ENCODE measurements at regions not wholly inside any gene's neighbourhood (a gene's known extent, or its start where the extent isn't known, plus 50 kb on each side); places are given as distances from the start of the nearest gene placed in this dataset.
A peak's percentile ranks its signal among the peaks of the same experiment; 100 is the strongest.
"Not testable (repeated sequence)": the region's sequence is repeated elsewhere in the genome, so short reads cannot be mapped to it uniquely, and the experiment has no call there.

DNA sequence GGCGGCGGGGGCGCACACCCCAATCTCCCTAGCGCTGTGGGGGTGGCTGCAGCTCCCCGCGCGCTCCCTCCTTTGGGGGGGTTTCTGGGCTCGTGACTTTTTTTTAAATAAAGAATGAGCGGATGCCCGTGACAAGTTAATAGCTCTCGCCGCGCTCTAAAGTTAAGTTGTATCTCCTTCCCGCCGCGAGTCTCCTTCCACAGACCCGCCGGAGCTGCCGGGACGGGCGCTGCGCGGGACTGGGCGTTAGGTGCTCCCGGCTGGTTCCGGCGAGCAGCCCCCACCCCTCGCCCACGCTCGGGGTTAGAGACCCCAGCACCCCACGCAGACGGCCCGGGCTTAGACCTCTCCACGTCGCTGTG lies 82.6 kb upstream of the HMGA2 start:
- H3K4me3 ChIP-seq (replicated peaks in 1 of 2; ENCODE audit: low read depth in 2 of 2, low read length in 2 of 2): peak overlapping the region; percentile 73 to 93
- TF ChIP-seq, protein P1, sequence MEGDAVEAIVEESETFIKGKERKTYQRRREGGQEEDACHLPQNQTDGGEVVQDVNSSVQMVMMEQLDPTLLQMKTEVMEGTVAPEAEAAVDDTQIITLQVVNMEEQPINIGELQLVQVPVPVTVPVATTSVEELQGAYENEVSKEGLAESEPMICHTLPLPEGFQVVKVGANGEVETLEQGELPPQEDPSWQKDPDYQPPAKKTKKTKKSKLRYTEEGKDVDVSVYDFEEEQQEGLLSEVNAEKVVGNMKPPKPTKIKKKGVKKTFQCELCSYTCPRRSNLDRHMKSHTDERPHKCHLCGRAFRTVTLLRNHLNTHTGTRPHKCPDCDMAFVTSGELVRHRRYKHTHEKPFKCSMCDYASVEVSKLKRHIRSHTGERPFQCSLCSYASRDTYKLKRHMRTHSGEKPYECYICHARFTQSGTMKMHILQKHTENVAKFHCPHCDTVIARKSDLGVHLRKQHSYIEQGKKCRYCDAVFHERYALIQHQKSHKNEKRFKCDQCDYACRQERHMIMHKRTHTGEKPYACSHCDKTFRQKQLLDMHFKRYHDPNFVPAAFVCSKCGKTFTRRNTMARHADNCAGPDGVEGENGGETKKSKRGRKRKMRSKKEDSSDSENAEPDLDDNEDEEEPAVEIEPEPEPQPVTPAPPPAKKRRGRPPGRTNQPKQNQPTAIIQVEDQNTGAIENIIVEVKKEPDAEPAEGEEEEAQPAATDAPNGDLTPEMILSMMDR (IDR thresholded peaks at IDR 0.05; ENCODE audit: low read depth, low read length): no peak
- DNase-seq (ENCODE audit: low read depth in 2 of 2): peak in 1 of 2 donors; percentile 58

- TF ChIP-seq, protein P1 (IDR thresholded peaks at IDR 0.05; ENCODE audit: low read depth, low read length): no peak
- DNase-seq (ENCODE audit: low read depth in 2 of 2): peak; percentile 56
- H3K4me3 ChIP-seq (replicated peaks in 1 of 2; ENCODE audit: low read depth in 2 of 2, low read length in 2 of 2): peak overlapping the region; percentile 73 to 93
Measured at GRCh38 chr12:65742018-65743010, 82.0 kb upstream of the HMGA2 start.

DNA sequence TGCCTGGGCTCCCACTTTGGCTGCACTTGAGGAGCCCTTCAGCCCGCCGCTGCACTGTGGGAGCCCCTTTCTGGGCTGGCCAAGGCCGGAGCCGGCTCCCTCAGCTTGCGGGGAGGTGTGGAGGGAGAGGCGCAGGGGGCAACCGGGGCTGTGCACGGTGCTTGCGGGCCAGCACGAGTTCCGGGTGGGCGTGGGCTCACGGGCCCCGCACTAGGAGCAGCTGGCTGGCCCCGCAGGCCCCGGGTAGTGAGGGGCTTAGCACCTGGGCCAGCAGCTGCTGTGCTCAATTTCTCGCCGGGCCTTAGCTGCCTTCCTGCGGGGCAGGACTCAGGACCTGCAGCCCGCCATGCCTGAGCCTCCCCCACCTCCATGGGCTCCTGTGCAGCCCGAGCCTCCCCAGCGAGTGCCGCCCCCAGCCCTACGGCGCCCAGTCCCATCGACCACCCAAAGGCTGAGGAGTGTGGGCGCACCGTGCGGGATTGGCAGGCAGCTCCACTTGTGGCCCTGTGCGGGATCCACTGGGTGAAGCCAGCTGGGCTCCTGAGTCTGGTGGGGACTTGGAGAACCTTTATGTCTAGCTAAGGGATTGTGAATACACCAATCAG lies 79.9 kb upstream of the HMGA2 start:
- DNase-seq (ENCODE audit: low read depth in 2 of 2); H3K4me3 ChIP-seq (replicated peaks in 1 of 2; ENCODE audit: low read depth in 2 of 2, low read length in 2 of 2): not testable (repeated sequence)

GRCh38 chr12:65747338-65747737 lies 76.9 kb upstream of the HMGA2 start:
- H3K4me3 ChIP-seq (replicated peaks in 1 of 2; ENCODE audit: low read depth in 2 of 2, low read length in 2 of 2): no peak overlapping the region

DNA sequence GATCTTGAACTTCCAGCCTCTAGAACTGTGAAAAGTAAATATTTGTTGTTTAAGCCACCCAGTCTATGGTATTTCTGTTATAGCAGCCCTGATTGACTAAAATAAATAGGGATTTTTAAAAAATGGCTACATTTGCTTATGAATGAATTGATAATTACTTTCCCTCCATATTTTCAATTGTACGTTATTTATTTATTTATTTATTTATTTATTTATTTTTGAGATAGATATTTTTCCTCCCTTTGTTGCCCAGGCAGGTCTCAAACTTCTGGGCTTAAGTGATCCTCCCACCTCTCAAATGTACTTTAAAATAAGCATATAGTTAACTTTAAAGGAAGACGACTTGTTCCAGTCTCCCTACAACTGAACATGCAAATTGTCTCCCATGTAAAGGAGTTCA lies 76.0 kb upstream of the HMGA2 start:
- no peak overlapping the region for H3K4me3 ChIP-seq (replicated peaks in 1 of 2; ENCODE audit: low read depth in 2 of 2, low read length in 2 of 2)
- TF ChIP-seq, protein P1 (IDR thresholded peaks at IDR 0.05; ENCODE audit: low read depth, low read length): no peak
- DNase-seq (ENCODE audit: low read depth in 2 of 2): no peak

More at GRCh38 chr12:65747338-65747737, 76.9 kb upstream of the HMGA2 start:
- TF ChIP-seq, protein P1 (IDR thresholded peaks at IDR 0.05; ENCODE audit: low read depth, low read length): no peak
- no peak for DNase-seq (ENCODE audit: low read depth in 2 of 2)

DNA sequence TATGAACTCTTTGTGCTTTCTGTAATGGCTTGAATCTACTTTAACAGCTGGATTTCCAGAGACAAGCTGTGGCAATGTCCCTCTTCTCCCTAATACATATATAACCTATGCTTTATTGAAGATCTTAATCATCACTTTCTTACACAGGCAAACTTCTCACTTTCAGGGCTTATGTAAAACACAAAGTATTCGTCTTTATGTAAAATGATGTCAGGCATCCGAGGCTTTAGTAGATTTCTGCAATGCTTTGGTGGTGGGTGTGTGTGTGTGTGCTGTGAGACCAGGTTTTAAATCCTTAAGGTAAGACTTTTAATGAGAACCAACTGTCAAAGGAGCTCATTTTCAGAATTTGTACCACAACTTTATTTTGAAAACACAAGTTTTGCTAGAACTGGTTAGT lies 70.0 kb upstream of the HMGA2 start:
- TF ChIP-seq, protein P1 (IDR thresholded peaks at IDR 0.05; ENCODE audit: low read depth, low read length): no peak
- H3K4me3 ChIP-seq (replicated peaks in 1 of 2; ENCODE audit: low read depth in 2 of 2, low read length in 2 of 2): no peak overlapping the region
- DNase-seq (ENCODE audit: low read depth in 2 of 2): no peak
